ENCODE measurements at regions not wholly inside any gene's neighbourhood (a gene's known extent, or its start where the extent isn't known, plus 50 kb on each side); places are given as distances from the start of the nearest gene placed in this dataset.

DNA sequence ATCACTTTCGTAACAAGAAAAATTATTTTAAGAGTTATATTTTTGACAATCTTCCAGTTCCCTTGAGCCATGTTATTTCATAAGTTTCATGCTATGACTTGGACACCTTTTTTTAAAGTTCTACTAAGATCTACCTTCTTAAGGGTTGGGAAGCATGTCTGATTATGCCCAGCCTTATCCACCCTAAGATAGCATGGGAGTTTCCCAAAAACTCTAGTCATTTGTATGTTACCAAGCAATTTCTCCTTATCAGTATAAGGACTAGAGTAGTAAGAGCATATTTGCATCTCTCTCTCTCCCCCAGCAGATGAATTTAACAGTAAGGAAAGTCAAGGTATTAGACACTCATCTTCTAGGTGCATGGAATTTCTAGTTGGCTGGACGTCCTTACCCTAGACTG, 85.1 kb upstream of the NTRK3 start:
- TF ChIP-seq, protein P1, sequence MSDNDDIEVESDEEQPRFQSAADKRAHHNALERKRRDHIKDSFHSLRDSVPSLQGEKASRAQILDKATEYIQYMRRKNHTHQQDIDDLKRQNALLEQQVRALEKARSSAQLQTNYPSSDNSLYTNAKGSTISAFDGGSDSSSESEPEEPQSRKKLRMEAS (IDR thresholded peaks at IDR 0.05) = no peak
- no peak for TF ChIP-seq CEBPB (IDR thresholded peaks at IDR 0.05)
- TF ChIP-seq EP300 (IDR thresholded peaks at IDR 0.05; ENCODE audit: borderline replicate concordance) = no peak
- TF ChIP-seq NFIC (IDR thresholded peaks at IDR 0.05) = no peak
- no peak for TF ChIP-seq CREB1 (IDR thresholded peaks at IDR 0.05; ENCODE audit: low read depth)
- no peak for TF ChIP-seq TCF12 (IDR thresholded peaks at IDR 0.05; ENCODE audit: low read depth)

Measured in Ishikawa (cell line).